ENCODE measurements at regions not wholly inside any gene's neighbourhood (a gene's known extent, or its start where the extent isn't known, plus 50 kb on each side); places are given as distances from the start of the nearest gene placed in this dataset.
"Not testable (repeated sequence)": the region's sequence is repeated elsewhere in the genome, so short reads cannot be mapped to it uniquely, and the experiment has no call there.

GRCh38 chr12:76292891-76293290, 55.3 kb downstream of the BBS10 start:
- DNase-seq; H3K9me3 Mint-ChIP-seq; POLR2A ChIA-PET; H3K4me1 Mint-ChIP-seq; H3K36me3 Mint-ChIP-seq (ENCODE audit: low read depth); H3K4me3 Mint-ChIP-seq; H3K27me3 Mint-ChIP-seq; H3K27ac Mint-ChIP-seq; CTCF ChIA-PET: not testable (repeated sequence)

GRCh38 chr12:76292305-76292704, 55.9 kb downstream of the BBS10 start:
- CTCF ChIA-PET; H3K4me3 Mint-ChIP-seq; H3K36me3 Mint-ChIP-seq (ENCODE audit: low read depth); H3K27ac Mint-ChIP-seq; H3K4me1 Mint-ChIP-seq; DNase-seq; POLR2A ChIA-PET; H3K9me3 Mint-ChIP-seq; H3K27me3 Mint-ChIP-seq: not testable (repeated sequence)

- H3K4me1 Mint-ChIP-seq: no peaks in the 10 kb centered on the region
- ChIA-PET POLR2A (no interaction called here), CTCF (no interaction called here)
- H3K9me3 Mint-ChIP-seq: peaks cover 2% of the 10 kb centered on the region
- H3K4me3 Mint-ChIP-seq: no peak overlapping the region
- peaks cover 4% of the 10 kb centered on the region for H3K27me3 Mint-ChIP-seq
- no peak overlapping the region for H3K27ac Mint-ChIP-seq
- H3K36me3 Mint-ChIP-seq (ENCODE audit: low read depth): no peaks in the 10 kb centered on the region
- DNase-seq: no peak
Observed at GRCh38 chr12:76290963-76291859, 57.0 kb downstream of the BBS10 start.

GRCh38 chr12:76288218-76288617, 60.0 kb downstream of the BBS10 start:
- peaks cover 8% of the 10 kb centered on the region for H3K27me3 Mint-ChIP-seq
- no peak for DNase-seq
- no peak overlapping the region for H3K27ac Mint-ChIP-seq
- no peaks in the 10 kb centered on the region for H3K4me1 Mint-ChIP-seq
- POLR2A ChIA-PET: no interaction called here
- CTCF ChIA-PET: no interaction called here
- H3K36me3 Mint-ChIP-seq (ENCODE audit: low read depth): no peaks in the 10 kb centered on the region
- no peak overlapping the region for H3K4me3 Mint-ChIP-seq
- no peaks in the 10 kb centered on the region for H3K9me3 Mint-ChIP-seq

- Mint-ChIP-seq H3K27me3 (peaks cover 8% of the 10 kb centered on the region), H3K4me1 (no peaks in the 10 kb centered on the region), H3K9me3 (no peaks in the 10 kb centered on the region), H3K4me3 (no peak overlapping the region), H3K36me3 (ENCODE audit: low read depth) (no peaks in the 10 kb centered on the region), H3K27ac (no peak overlapping the region)
- DNase-seq: no peak
- CTCF ChIA-PET: no interaction called here
- POLR2A ChIA-PET: no interaction called here
Observed at GRCh38 chr12:76284816-76285750, 63.1 kb downstream of the BBS10 start.

GRCh38 chr12:76282744-76283143, 65.5 kb downstream of the BBS10 start:
- no peak overlapping the region for H3K27ac Mint-ChIP-seq
- H3K4me3 Mint-ChIP-seq: no peak overlapping the region
- no peaks in the 10 kb centered on the region for H3K9me3 Mint-ChIP-seq
- DNase-seq: no peak
- no peaks in the 10 kb centered on the region for H3K36me3 Mint-ChIP-seq (ENCODE audit: low read depth)
- ChIA-PET POLR2A (no interaction called here), CTCF (no interaction called here)
- H3K27me3 Mint-ChIP-seq: peaks cover 8% of the 10 kb centered on the region
- no peaks in the 10 kb centered on the region for H3K4me1 Mint-ChIP-seq

GRCh38 chr12:76277480-76277879, 70.7 kb downstream of the BBS10 start:
- Mint-ChIP-seq H3K36me3 (ENCODE audit: low read depth) (no peaks in the 10 kb centered on the region), H3K4me1 (peaks cover 8% of the 10 kb centered on the region), H3K27ac (no peak overlapping the region), H3K9me3 (no peaks in the 10 kb centered on the region), H3K4me3 (no peak overlapping the region), H3K27me3 (no peaks in the 10 kb centered on the region)
- DNase-seq: no peak
- ChIA-PET POLR2A (no interaction called here), CTCF (no interaction called here)

- POLR2A ChIA-PET: no interaction called here
- Mint-ChIP-seq H3K4me1 (peaks cover 8% of the 10 kb centered on the region), H3K9me3 (no peaks in the 10 kb centered on the region), H3K4me3 (no peak overlapping the region), H3K27me3 (no peaks in the 10 kb centered on the region), H3K27ac (no peak overlapping the region), H3K36me3 (ENCODE audit: low read depth) (no peaks in the 10 kb centered on the region)
- CTCF ChIA-PET: no interaction called here
- no peak for DNase-seq
Observed at GRCh38 chr12:76276499-76277151, 71.6 kb downstream of the BBS10 start.

- no peak for DNase-seq
- POLR2A ChIA-PET: no interaction called here
- no peaks in the 10 kb centered on the region for H3K9me3 Mint-ChIP-seq
- peaks cover 8% of the 10 kb centered on the region for H3K4me1 Mint-ChIP-seq
- CTCF ChIA-PET: no interaction called here
- no peak overlapping the region for H3K27ac Mint-ChIP-seq
- H3K27me3 Mint-ChIP-seq: no peaks in the 10 kb centered on the region
- no peaks in the 10 kb centered on the region for H3K36me3 Mint-ChIP-seq (ENCODE audit: low read depth)
- no peak overlapping the region for H3K4me3 Mint-ChIP-seq
Observed at GRCh38 chr12:76275511-76276093, 72.6 kb downstream of the BBS10 start.

GRCh38 chr12:76274420-76275083, 73.7 kb downstream of the BBS10 start:
- ChIA-PET CTCF (no interaction called here), POLR2A (no interaction called here)
- no peaks in the 10 kb centered on the region for H3K9me3 Mint-ChIP-seq
- no peaks in the 10 kb centered on the region for H3K27me3 Mint-ChIP-seq
- no peak for DNase-seq
- H3K36me3 Mint-ChIP-seq (ENCODE audit: low read depth): no peaks in the 10 kb centered on the region
- H3K4me3 Mint-ChIP-seq: no peak overlapping the region
- H3K4me1 Mint-ChIP-seq: peaks cover 8% of the 10 kb centered on the region
- H3K27ac Mint-ChIP-seq: no peak overlapping the region

GRCh38 chr12:76272287-76272686, 75.9 kb downstream of the BBS10 start:
- H3K4me1 Mint-ChIP-seq: peaks cover 8% of the 10 kb centered on the region
- no peaks in the 10 kb centered on the region for H3K9me3 Mint-ChIP-seq
- H3K27ac Mint-ChIP-seq: no peak overlapping the region
- no peak for DNase-seq
- H3K4me3 Mint-ChIP-seq: no peak overlapping the region
- ChIA-PET CTCF (no interaction called here), POLR2A (no interaction called here)
- H3K36me3 Mint-ChIP-seq (ENCODE audit: low read depth): no peaks in the 10 kb centered on the region
- H3K27me3 Mint-ChIP-seq: no peaks in the 10 kb centered on the region

- Mint-ChIP-seq H3K4me1 (peaks cover 8% of the 10 kb centered on the region), H3K27me3 (peaks cover under 1% of the 10 kb centered on the region), H3K27ac (no peak overlapping the region), H3K4me3 (no peak overlapping the region), H3K9me3 (no peaks in the 10 kb centered on the region), H3K36me3 (ENCODE audit: low read depth) (no peaks in the 10 kb centered on the region)
- ChIA-PET CTCF (interaction anchor here (0.6 to 0.7 kb wide), 2 partner anchors 21 to 105 kb away, joined by 3 read pairs; no protein-coding TSS in a partner anchor), POLR2A (no interaction called here)
- no peak for DNase-seq
Observed at GRCh38 chr12:76270657-76271358, 77.4 kb downstream of the BBS10 start.
